Activated naive CD4-positive, alpha-beta T cell treated with anti-CD3 and anti-CD28 coated beads, Interleukin-2, amount 50 U/mL, for 16 hours (primary cell): ENCODE measurements at regions not wholly inside any gene's neighbourhood (a gene's known extent, or its start where the extent isn't known, plus 50 kb on each side); places are given as distances from the start of the nearest gene placed in this dataset.
"Not testable (repeated sequence)": the region's sequence is repeated elsewhere in the genome, so short reads cannot be mapped to it uniquely, and the experiment has no call there.

ENCODE experiments used
- DNase-seq: peaks from one replicate; pipeline ENCODE4 v3.0.0-alpha.2; 2020

GRCh38 chr9:41075671-41076070 is 52.8 kb downstream of the FOXD4L6 start:
- not testable (repeated sequence) for DNase-seq

DNA sequence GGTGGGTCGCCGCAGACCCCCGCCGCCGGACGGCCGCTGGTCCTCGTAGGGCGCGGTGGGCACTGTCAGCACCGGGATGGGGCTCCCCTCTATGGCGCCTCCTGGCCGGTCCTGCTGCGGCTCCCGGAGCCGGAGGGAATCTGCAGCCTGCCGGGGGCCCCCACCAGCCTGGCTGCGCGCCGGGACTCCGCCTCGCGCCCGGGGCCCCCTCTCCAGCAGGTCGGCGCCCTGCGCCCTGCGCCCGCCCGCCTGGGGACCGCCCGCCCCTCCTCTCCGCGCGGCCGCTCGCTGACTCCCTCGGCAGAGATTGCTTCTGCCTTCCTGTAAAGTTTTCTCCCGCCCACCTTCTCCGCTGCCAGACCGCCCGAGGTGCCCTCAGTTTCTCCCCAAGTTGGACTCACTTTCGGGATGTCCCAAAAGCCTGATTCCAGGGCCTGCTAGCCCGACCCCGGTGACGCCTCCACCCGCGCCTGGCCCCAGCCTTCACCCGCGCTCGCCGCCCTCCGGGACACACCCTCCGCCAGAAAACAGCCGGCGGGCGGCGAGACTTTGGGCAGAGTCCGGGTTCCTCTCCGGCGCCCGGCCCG is 54.0 kb downstream of the FOXD4L6 start:
- peak; percentile 9 for DNase-seq

DNA sequence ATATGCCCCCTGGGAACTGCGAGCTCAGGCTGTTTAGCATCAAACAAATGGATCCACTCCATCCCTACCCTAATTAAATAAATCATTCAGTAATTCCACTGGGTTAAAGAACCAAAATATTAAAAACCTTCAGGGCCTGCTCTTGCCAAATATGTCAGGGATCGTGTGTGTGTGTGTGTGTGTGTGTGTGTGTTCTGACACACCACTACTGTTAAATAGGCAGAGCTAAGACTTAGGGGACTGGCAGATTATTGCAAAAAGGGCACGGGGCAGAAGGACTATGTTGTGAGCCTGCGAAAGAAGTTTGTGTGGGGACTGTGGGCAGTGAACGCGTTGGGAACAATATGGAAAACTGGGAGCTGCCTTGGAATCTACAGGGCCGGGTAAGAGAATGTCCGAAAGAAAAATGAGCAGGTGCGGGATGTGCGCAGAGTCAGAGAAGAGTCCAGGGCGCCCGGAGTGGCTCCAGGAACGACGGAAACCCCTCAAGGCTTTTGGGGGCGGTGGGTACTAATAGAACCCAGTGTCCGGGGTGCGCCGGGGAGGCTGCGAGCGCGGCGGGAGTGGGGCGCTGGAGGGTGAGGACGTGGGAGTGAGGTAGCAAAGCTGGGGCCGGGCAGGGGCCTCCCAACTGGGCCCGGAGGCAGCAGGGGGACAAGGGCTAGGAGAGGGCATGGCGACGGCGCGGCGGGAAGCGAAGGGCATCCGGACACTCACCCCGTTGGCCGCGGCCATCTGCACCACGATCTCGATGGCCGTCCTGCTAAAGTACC is 54.8 kb downstream of the FOXD4L6 start:
- not testable (repeated sequence) for DNase-seq

GRCh38 chr9:41064125-41064795 is 64.2 kb downstream of the FOXD4L6 start:
- peak; percentile 13 for DNase-seq

DNA sequence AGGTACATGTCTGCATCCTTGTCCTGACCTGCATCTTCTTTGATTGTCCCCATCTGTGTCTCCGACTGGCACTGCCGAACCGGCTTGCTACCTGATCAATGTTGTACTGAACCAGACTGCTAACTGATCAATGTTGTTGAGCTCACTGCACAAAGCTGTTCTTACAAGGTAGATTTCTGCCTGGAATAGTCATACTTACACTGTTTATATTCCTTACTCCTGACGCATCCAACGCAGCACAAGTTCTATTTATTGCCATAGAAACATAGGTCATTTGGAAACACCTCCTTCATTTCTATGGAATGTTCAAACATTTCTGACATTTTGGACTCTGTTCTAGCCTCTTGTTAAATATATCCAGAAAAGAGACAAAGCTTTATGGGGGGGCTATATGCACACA is 65.2 kb downstream of the FOXD4L6 start:
- not testable (repeated sequence) for DNase-seq

- DNase-seq, result not testable (repeated sequence)
Measured at GRCh38 chr9:41059603-41060002, 68.9 kb downstream of the FOXD4L6 start.

DNA sequence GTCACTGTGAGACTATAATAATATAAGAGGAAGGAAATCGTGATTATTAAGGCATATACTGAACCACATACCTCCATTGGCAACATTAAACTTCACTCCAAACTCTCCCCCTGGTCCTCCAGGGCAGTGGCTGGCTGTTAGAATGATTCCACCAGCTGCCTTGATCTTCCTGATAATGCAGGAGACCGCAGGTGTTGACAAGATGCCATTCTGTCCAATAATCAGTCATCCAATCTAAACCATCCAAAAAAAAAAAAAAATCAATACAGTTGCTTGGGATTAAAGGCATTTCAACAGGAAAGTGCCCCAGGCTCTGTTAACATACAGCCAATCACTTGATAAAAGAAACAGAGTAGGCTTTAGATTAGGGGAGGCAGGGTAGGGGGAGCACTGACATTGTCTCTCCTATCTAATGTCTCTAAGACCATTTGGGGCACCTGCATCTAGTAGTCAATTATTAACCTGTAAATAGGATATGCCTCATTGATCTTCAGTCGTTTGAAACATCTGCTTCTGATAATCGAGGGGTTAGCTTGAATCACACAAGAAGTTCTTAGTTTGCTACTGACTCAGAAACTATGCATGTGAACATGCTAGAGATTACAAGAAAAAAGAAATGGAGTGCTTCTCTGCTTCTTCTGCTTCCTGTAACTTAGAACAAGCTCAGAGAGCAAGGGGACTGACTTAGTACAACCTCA is 74.7 kb downstream of the FOXD4L6 start:
- not testable (repeated sequence) for DNase-seq

GRCh38 chr9:41048672-41049071 is 79.8 kb downstream of the FOXD4L6 start:
- DNase-seq, result not testable (repeated sequence)

DNA sequence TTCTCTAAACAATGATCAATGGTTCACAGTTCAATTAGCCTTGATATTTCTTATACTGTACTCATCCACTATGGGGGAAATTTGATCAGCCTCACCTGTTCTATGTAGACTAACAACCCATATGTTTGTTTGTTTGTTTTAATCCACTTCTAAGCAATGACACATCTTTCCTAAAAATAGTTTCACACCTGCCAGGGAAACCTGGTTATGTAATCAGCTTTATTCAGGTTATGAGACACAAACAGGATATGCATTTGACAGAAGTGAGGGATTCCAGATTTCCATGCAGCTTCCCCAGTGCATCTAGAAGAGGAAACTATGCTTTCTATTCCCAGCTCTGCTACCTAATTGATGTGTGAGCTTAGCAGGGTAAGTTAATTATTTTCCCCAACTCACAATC is 80.7 kb downstream of the FOXD4L6 start:
- DNase-seq, result not testable (repeated sequence)

GRCh38 chr9:41044930-41045329 is 83.6 kb downstream of the FOXD4L6 start:
- DNase-seq, result not testable (repeated sequence)

GRCh38 chr9:41043433-41043832 is 85.0 kb downstream of the FOXD4L6 start:
- not testable (repeated sequence) for DNase-seq

GRCh38 chr9:41042111-41042510 is 86.4 kb downstream of the FOXD4L6 start:
- not testable (repeated sequence) for DNase-seq

DNA sequence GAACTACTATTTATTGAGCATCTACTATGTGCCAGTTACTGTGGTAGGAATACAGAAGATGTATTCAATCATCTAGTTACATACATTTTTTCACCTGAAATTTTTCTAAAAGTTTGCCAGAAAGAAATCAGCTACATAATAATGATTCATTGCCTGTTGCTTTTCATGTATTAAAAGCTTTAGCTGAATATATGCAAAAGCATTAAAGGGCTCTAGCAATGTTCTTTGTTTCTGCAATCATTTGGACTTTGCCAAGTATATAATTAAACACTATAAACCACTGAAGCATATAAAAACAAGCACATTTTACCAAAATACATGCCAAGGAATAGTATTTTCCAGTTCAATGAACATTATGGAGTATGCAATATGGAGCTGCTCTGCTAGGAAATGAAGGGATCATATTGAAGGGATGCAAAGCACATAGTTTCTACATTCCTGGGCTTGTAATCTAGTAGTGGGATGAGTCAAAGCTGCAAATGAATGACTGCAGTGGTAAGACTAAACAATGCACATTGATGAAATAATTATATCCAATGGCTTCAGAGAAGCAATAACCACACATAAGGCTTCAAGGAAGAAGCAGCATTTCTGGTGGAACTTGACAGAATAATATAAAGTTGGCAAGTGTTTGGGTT is 87.7 kb downstream of the FOXD4L6 start:
- not testable (repeated sequence) for DNase-seq

DNA sequence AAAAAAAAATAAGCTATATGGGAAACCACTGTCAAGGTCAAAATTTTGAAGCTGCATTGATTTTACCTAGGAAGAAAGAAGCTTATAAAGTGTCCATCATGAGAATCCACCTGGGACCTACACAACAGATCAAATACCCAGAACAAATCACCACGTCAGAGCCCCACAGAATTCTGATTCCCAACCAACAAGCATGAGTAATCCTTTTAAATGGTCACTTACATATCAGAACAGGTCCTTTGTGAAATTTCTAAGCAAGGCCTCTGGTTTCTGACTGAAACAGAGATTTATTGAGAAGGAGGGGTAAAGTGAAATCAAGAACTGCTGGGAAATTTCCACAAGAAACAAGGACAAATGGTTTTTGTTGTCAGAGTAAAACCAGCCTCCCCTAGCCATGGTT is 93.2 kb downstream of the FOXD4L6 start:
- not testable (repeated sequence) for DNase-seq

DNA sequence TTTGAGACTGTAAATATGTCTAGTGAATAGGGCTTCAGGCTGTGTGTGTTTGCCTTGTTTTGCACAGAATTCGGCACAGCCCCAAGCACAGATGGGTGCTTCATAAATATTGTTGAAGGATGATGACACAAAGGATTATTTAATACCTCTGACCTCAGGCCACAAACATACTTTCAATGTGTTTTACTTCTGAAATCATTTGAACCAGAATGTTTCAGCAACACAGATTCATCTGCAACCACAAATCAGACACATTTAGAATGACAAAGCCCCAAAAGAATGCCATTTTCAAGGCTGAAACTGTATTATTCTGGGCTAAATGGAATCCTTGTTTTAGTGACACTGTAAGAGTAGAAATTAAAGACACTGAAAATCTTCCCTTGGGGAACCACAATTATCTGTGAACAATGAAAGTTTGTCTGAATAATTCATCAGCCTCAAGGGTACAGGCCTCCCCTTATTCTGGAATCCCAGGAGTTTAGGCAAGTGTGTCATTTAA is 93.7 kb downstream of the FOXD4L6 start:
- not testable (repeated sequence) for DNase-seq

GRCh38 chr9:41033877-41034276 is 94.6 kb downstream of the FOXD4L6 start:
- not testable (repeated sequence) for DNase-seq

DNA sequence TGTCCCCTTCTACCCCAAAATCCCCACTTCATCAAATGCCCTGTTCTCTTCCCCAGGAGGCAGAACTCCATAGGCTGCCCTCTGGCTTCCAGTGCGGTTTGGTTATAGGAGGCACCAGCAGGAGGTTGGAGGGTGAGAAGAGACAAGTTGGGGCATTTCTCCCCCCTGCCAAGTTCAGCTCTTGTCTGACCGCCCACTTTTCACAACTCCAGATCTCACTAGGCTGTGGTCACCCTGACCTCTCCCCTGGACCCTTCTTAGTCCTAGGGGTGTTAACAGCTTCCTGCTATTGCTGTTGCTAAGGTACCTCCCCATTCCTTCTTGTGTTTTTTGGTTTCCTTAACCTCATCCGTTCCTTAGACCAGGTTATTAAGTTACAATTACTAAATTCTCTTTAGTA is 95.1 kb downstream of the FOXD4L6 start:
- not testable (repeated sequence) for DNase-seq

DNA sequence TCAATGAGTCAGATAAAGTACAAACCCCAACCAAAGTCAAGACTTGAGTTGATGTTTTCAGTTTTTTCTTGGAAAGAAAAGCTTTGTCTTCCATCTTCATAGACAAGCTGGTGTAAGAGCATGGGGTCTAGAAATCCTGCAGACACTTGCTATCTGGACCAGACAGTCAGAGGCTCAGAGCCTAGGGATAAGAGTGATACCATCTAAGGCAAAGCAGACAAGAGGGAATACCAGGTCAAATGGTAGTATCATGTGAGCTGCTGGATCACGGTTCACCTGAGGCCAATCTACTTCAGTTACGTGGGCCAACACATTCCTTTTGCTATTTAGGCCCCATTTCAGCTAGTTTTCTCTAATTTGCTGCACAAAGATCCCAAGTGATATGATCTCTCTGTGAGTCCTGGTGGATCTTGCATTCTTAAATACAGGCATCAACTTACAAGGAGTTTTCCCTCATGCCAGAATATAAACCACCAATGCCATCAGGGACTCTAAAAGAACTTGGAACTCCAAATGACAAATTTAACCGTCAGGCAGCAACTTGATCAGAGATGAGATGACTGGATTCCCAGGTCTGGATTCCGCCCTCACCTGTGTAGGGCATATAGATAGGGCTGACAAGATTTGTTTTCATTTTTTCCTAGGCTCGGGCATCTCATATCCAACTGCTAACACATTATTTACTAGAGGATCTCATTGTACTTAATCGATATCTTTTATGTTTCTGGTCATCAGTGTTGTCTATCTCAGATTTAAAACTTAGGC is 101.4 kb downstream of the FOXD4L6 start:
- DNase-seq, result not testable (repeated sequence)

GRCh38 chr9:41022365-41022764 is 106.1 kb downstream of the FOXD4L6 start:
- DNase-seq, result not testable (repeated sequence)

DNA sequence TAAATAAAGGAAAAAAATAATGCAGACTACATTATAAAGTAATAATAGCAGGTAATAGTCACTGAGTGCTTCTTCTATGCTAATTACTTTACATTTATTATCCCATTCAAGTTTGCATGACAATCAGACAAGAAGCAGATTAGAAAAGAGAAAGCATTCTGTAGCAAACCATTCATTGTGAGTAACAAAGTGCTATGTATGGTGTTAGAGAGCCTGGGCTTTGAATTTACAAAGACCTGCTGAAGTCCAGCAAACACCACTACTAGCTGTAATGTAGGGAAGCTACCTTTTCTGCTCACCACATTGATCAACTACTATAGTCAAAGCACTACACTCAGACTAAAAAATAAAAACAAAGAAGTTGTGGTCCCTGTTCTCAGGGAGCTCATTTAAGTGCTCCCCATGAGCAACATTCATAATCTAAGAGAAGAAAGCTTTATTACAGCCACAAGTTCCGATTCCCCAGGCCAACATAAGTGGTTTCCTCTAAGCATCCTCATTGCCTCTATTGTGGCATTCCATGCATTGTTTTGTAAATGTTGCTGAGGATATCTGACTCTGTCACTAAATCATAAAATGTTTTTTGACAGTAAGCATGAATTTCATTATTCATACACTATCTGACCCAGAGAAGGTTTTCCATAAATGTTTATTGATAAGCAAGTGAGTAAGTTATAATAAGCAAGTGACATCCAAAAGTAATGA is 108.5 kb downstream of the FOXD4L6 start:
- not testable (repeated sequence) for DNase-seq

DNA sequence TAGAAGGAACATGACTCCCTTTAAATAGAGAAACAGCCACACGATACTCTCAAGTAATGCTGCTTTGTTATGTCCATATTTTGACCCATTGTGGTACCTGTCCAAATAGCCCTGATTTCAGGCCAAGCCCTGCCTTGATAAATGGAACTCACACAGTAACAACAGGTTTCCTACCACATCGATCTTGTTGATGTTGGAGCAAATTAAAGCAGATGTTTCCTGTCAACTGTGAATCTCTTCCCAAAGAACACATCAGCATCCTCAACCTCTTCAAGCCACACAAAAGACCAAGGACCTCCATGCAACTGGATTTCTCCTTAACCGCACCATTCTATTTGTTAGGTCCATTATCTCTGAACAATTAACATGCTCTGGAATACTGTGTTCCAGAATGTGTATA is 109.5 kb downstream of the FOXD4L6 start:
- DNase-seq, result not testable (repeated sequence)
